ENCODE measurements at regions not wholly inside any gene's neighbourhood (a gene's known extent, or its start where the extent isn't known, plus 50 kb on each side); places are given as distances from the start of the nearest gene placed in this dataset.

GRCh38 chr12:46918631-46919030, 92.8 kb upstream of the SLC38A4 start:
- ATAC-seq (no peak), DNase-seq (no peak)
- Mint-ChIP-seq H3K4me3 (no peak overlapping the region), H3K27ac (no peak overlapping the region), H3K9me3 (ENCODE audit: low read depth) (no peaks in the 10 kb centered on the region), H3K27me3 (peaks cover 4% of the 10 kb centered on the region), H3K4me1 (no peaks in the 10 kb centered on the region), H3K36me3 (no peaks in the 10 kb centered on the region)
- CTCF ChIA-PET, result no interaction called here

DNA sequence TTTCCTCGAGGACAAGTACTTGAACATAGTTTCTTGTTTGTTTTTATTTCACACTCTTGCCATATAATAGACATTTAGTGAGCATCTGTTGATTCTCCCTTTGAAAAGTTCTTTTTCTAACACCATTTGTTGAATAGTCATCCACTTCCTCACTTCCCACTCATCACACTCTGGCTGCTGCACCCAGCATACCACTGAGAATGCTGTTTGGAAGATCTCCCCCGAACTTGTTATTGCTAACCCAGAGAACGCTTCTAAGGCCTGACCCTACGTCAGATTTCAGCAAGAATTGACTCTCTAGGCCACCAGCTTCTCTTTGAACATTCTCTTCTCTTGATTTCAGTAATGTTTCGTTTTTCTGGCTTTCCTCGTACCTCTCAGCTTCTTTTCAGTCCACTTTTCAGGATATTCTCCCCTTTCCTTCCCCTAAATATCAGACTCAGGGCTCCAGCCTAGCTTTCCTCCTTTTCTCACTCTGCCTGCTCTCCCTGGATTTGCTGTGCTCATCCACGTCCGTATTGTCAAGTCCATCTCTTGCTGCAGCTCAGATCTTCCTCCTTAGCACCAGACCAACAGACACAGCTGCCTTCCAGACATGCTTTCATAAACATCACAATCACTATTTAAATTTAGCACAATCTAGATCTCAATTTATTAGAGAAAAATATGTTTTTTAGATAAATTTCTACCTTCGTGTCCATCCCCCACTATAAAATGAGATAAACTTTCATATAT, 94.0 kb upstream of the SLC38A4 start:
- H3K27me3 Mint-ChIP-seq, result peaks cover 6% of the 10 kb centered on the region
- H3K36me3 Mint-ChIP-seq, result no peaks in the 10 kb centered on the region
- no peak overlapping the region for H3K4me3 Mint-ChIP-seq
- no peak for ATAC-seq
- H3K9me3 Mint-ChIP-seq (ENCODE audit: low read depth), result no peaks in the 10 kb centered on the region
- no peak for DNase-seq
- CTCF ChIA-PET, result no interaction called here
- no peaks in the 10 kb centered on the region for H3K4me1 Mint-ChIP-seq
- H3K27ac Mint-ChIP-seq, result no peak overlapping the region

DNA sequence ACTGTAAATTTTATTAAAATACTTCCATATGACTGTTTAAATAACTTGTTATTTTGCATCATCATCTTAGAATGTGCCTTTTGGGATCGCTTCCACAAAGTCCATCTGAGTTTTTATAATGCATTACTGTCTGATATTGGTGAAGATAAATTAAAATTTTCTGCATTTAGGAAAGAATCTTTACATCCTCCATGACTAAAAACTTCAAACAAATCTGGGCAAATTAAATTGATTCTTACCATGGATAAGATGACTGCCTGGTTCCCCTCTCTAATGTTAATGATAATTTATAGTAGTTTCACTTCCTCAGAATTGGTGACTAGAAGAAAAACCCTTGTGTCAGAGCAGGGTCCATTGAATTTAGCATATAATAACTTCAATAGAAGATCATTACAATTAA, 94.7 kb upstream of the SLC38A4 start:
- Mint-ChIP-seq H3K9me3 (ENCODE audit: low read depth) (no peaks in the 10 kb centered on the region), H3K36me3 (no peaks in the 10 kb centered on the region), H3K4me1 (no peaks in the 10 kb centered on the region), H3K4me3 (no peak overlapping the region), H3K27me3 (peaks cover 10% of the 10 kb centered on the region), H3K27ac (no peak overlapping the region)
- CTCF ChIA-PET, result no interaction called here
- ATAC-seq, result no peak
- DNase-seq, result no peak

GRCh38 chr12:46921048-46921763, 95.4 kb upstream of the SLC38A4 start:
- no peaks in the 10 kb centered on the region for H3K4me1 Mint-ChIP-seq
- no peak for DNase-seq
- CTCF ChIA-PET, result no interaction called here
- H3K4me3 Mint-ChIP-seq, result no peak overlapping the region
- H3K36me3 Mint-ChIP-seq, result no peaks in the 10 kb centered on the region
- no peak overlapping the region for H3K27ac Mint-ChIP-seq
- H3K27me3 Mint-ChIP-seq, result peaks cover 12% of the 10 kb centered on the region
- no peaks in the 10 kb centered on the region for H3K9me3 Mint-ChIP-seq (ENCODE audit: low read depth)
- no peak for ATAC-seq

GRCh38 chr12:46921764-46922133, 96.0 kb upstream of the SLC38A4 start:
- ATAC-seq, result no peak
- H3K36me3 Mint-ChIP-seq, result no peaks in the 10 kb centered on the region

GRCh38 chr12:46926526-46926925, 100.7 kb upstream of the SLC38A4 start:
- H3K4me3 Mint-ChIP-seq, result no peak overlapping the region
- DNase-seq, result no peak
- H3K4me1 Mint-ChIP-seq, result no peaks in the 10 kb centered on the region
- CTCF ChIA-PET, result no interaction called here
- peaks cover 29% of the 10 kb centered on the region for H3K27me3 Mint-ChIP-seq
- ATAC-seq, result no peak
- H3K9me3 Mint-ChIP-seq (ENCODE audit: low read depth), result no peaks in the 10 kb centered on the region
- no peak overlapping the region for H3K27ac Mint-ChIP-seq
- H3K36me3 Mint-ChIP-seq, result no peaks in the 10 kb centered on the region

More at GRCh38 chr12:46921764-46922133, 96.0 kb upstream of the SLC38A4 start:
- no peak for DNase-seq
- Mint-ChIP-seq H3K27me3 (peaks cover 18% of the 10 kb centered on the region), H3K9me3 (ENCODE audit: low read depth) (no peaks in the 10 kb centered on the region), H3K4me3 (no peak overlapping the region), H3K4me1 (no peaks in the 10 kb centered on the region), H3K27ac (no peak overlapping the region)
- CTCF ChIA-PET, result no interaction called here

GRCh38 chr12:46930101-46930500, 104.3 kb upstream of the SLC38A4 start:
- H3K27me3 Mint-ChIP-seq, result peaks cover 39% of the 10 kb centered on the region
- H3K9me3 Mint-ChIP-seq (ENCODE audit: low read depth), result no peaks in the 10 kb centered on the region
- ATAC-seq, result no peak
- H3K36me3 Mint-ChIP-seq, result no peaks in the 10 kb centered on the region
- H3K27ac Mint-ChIP-seq, result no peak overlapping the region
- no peaks in the 10 kb centered on the region for H3K4me1 Mint-ChIP-seq
- DNase-seq, result no peak
- H3K4me3 Mint-ChIP-seq, result no peak overlapping the region
- CTCF ChIA-PET, result no interaction called here

- DNase-seq, result no peak
- ATAC-seq, result no peak
- Mint-ChIP-seq H3K4me3 (no peak overlapping the region), H3K27ac (no peak overlapping the region), H3K9me3 (ENCODE audit: low read depth) (no peaks in the 10 kb centered on the region), H3K27me3 (peaks cover 31% of the 10 kb centered on the region), H3K36me3 (no peaks in the 10 kb centered on the region), H3K4me1 (no peaks in the 10 kb centered on the region)
- CTCF ChIA-PET, result interaction anchor here (0.8 to 1.5 kb wide), 3 partner anchors 19 to 809 kb away, joined by 3 to 6 read pairs (median 3); no protein-coding TSS in a partner anchor
Observed at GRCh38 chr12:46933947-46934346, 108.2 kb upstream of the SLC38A4 start.

- H3K36me3 Mint-ChIP-seq, result no peaks in the 10 kb centered on the region
- H3K9me3 Mint-ChIP-seq (ENCODE audit: low read depth), result no peaks in the 10 kb centered on the region
- no peak for DNase-seq
- no peak for ATAC-seq
- no peak overlapping the region for H3K27ac Mint-ChIP-seq
- no peak overlapping the region for H3K4me3 Mint-ChIP-seq
- H3K4me1 Mint-ChIP-seq, result no peaks in the 10 kb centered on the region
- CTCF ChIA-PET, result interaction anchor here (1.1 kb wide), 1 partner anchor 809 kb away, joined by 3 read pairs; no protein-coding TSS in a partner anchor
- H3K27me3 Mint-ChIP-seq, result peaks cover 31% of the 10 kb centered on the region
Observed at GRCh38 chr12:46934374-46935111, 108.7 kb upstream of the SLC38A4 start.

- Mint-ChIP-seq H3K27ac (no peak overlapping the region), H3K36me3 (no peaks in the 10 kb centered on the region), H3K9me3 (ENCODE audit: low read depth) (no peaks in the 10 kb centered on the region), H3K4me3 (no peak overlapping the region), H3K4me1 (no peaks in the 10 kb centered on the region), H3K27me3 (peaks cover 31% of the 10 kb centered on the region)
- ATAC-seq, result no peak
- CTCF ChIA-PET, result interaction anchor here (1.1 kb wide), 1 partner anchor 810 kb away, joined by 3 read pairs; no protein-coding TSS in a partner anchor
- DNase-seq, result no peak
Observed at GRCh38 chr12:46935271-46935847, 109.6 kb upstream of the SLC38A4 start.

- ATAC-seq, result no peak
- H3K4me1 Mint-ChIP-seq, result no peaks in the 10 kb centered on the region
- H3K9me3 Mint-ChIP-seq (ENCODE audit: low read depth), result no peaks in the 10 kb centered on the region
- no peak overlapping the region for H3K4me3 Mint-ChIP-seq
- peaks cover 31% of the 10 kb centered on the region for H3K27me3 Mint-ChIP-seq
- DNase-seq, result no peak
- CTCF ChIA-PET, result no interaction called here
- no peaks in the 10 kb centered on the region for H3K36me3 Mint-ChIP-seq
- no peak overlapping the region for H3K27ac Mint-ChIP-seq
Observed at GRCh38 chr12:46936042-46936441, 110.2 kb upstream of the SLC38A4 start.

GRCh38 chr12:46938071-46938678, 112.4 kb upstream of the SLC38A4 start:
- Mint-ChIP-seq H3K27me3 (peaks cover 17% of the 10 kb centered on the region), H3K9me3 (ENCODE audit: low read depth) (no peaks in the 10 kb centered on the region), H3K27ac (no peak overlapping the region), H3K36me3 (no peaks in the 10 kb centered on the region), H3K4me1 (no peaks in the 10 kb centered on the region), H3K4me3 (no peak overlapping the region)
- DNase-seq (no peak), ATAC-seq (no peak)
- CTCF ChIA-PET, result no interaction called here

DNA sequence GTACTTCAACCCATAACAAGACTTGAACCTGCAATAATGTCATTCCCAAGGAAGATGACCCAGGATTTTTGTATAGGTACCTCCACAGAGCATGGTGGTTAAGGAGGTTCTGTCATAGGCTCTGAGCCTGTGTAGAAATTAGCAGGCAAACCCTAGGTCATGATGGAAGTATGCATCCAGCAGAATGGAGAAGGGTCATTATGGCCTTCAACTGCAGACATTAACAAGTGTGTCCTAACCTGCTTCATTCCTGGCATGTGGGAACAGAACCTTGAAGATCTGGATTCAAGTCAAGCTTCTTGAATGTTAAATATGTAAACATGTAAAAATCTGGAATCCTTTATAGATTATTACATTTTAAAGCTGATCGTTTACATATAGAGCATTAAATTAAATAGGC, 116.2 kb upstream of the SLC38A4 start:
- H3K36me3 Mint-ChIP-seq, result no peaks in the 10 kb centered on the region
- no peak overlapping the region for H3K4me3 Mint-ChIP-seq
- CTCF ChIA-PET, result no interaction called here
- H3K27ac Mint-ChIP-seq, result no peak overlapping the region
- no peak for DNase-seq
- peaks cover 2% of the 10 kb centered on the region for H3K4me1 Mint-ChIP-seq
- H3K27me3 Mint-ChIP-seq, result no peaks in the 10 kb centered on the region
- no peak for ATAC-seq
- H3K9me3 Mint-ChIP-seq (ENCODE audit: low read depth), result no peaks in the 10 kb centered on the region

All from activated CD8-positive, alpha-beta memory T cell treated with anti-CD3 and anti-CD28 coated beads, Interleukin-2, amount 10 ng/mL, durations not matched to agents 7 days and 5 days (primary cell).